Fibroblast of mammary gland (primary cell): ENCODE measurements at regions not wholly inside any gene's neighbourhood (a gene's known extent, or its start where the extent isn't known, plus 50 kb on each side); places are given as distances from the start of the nearest gene placed in this dataset.

Experiments
- DNase-seq: peaks from one replicate; pipeline ENCODE4 v3.0.0-alpha.2; 2010; ENCODE audit warnings: low read depth
- H3K4me3 ChIP-seq: 2 replicates; pipeline ENCODE4 v1.5.1; 2011; ENCODE audit warnings: low read depth, mild to moderate bottlenecking, low read length, moderate library complexity; ENCODE audit not compliant: control insufficient read depth
- TF ChIP-seq, protein P1 (sequence below): conservative IDR thresholded peaks from 2 replicates; pipeline ENCODE4 v1.5.1; 2011; ENCODE audit warnings: low read depth, low read length, inconsistent platforms; ENCODE audit not compliant: control insufficient read depth, insufficient read depth

DNA sequence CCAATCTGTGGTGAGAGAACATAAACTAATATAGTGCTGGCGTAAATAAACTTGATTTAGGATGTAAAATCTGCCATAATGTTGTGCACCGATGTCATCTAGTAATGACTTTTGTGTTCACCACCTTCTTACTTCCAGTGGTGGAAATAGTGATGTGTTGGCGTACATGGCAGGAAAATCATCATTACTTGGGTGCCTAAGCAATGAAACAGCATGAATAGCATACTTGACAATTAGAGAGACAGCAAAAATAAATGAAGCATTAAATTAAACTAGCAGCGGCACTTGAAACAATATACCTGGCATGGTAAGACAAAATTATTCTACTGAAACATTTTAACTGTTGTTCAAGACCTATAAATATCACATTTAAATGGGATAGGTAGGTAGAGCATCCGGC, 73.2 kb upstream of the DSC1 start:
- no peak for DNase-seq
- H3K4me3 ChIP-seq = no peak overlapping the region
- TF ChIP-seq, protein P1, sequence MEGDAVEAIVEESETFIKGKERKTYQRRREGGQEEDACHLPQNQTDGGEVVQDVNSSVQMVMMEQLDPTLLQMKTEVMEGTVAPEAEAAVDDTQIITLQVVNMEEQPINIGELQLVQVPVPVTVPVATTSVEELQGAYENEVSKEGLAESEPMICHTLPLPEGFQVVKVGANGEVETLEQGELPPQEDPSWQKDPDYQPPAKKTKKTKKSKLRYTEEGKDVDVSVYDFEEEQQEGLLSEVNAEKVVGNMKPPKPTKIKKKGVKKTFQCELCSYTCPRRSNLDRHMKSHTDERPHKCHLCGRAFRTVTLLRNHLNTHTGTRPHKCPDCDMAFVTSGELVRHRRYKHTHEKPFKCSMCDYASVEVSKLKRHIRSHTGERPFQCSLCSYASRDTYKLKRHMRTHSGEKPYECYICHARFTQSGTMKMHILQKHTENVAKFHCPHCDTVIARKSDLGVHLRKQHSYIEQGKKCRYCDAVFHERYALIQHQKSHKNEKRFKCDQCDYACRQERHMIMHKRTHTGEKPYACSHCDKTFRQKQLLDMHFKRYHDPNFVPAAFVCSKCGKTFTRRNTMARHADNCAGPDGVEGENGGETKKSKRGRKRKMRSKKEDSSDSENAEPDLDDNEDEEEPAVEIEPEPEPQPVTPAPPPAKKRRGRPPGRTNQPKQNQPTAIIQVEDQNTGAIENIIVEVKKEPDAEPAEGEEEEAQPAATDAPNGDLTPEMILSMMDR = no peak

- TF ChIP-seq, protein P1 = no peak
Observed at GRCh38 chr18:31237142-31237541, 74.5 kb upstream of the DSC1 start.

DNA sequence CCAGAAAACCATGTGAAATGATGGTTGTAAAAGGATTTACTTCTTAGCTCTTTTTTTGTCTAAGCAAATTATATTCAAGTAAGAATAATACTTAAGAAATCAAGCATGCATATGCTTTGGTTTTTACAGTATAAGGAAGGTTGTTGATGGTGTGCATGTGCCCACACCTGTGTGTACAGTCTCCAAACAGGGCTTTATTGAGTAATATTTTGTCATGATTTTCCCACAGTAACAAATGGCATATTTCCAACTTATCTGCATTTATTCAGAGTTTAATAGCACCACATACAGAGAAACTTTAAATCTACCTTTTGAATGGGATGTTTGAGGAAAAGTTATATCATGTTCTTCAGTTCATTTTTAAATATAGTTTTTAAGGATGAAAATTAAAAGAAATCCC, 76.5 kb upstream of the DSG1 start:
- H3K4me3 ChIP-seq = no peak overlapping the region
- TF ChIP-seq, protein P1 = no peak
- no peak for DNase-seq

More at GRCh38 chr18:31237142-31237541, 74.5 kb upstream of the DSC1 start:
- no peak overlapping the region for H3K4me3 ChIP-seq
- no peak for DNase-seq

GRCh38 chr18:31241900-31242409, 76.0 kb upstream of the DSG1 start:
- DNase-seq = no peak
- TF ChIP-seq, protein P1 = peak; percentile 30
- no peak overlapping the region for H3K4me3 ChIP-seq

DNA sequence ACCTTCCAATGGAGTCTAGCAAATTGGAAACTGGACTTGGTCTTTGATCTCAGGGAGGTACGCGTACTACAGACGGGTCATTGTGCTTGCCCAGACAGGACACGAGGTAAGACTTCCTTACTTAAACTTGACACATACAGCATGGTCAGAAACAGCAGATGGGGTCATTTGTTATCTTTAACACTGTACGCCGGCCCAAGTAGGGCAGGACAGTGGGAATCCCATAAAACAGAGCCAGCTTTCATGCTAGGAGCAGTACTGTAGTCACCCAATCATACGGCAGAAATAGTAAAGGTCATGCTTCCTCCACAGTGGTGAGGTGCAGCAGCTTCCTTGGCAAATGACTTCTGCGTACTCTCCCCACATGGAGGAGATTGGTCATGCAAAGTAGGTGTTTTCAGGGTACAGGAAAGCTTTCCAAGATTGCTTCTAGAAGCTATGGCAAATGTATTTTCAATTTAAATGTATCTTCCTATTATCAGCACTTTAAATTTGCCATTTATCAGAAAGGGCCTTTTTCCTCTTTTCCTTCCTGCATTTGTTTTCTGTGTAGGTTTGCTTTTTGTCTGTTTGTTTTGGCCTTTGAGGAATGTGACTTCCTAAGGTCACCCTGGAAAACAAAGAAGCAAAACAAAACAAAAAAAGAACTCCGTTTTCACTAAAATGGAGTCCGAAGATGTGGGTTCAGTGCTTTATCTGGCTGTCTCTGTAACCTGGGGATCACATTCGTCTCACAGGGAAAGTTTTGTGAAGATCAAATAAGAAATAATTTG, 74.0 kb upstream of the DSG1 start:
- TF ChIP-seq, protein P1 = no peak
- H3K4me3 ChIP-seq = no peak overlapping the region
- DNase-seq = no peak

- H3K4me3 ChIP-seq = no peak overlapping the region
- TF ChIP-seq, protein P1 = no peak
- DNase-seq = no peak
Observed at GRCh38 chr18:31244771-31245394, 73.1 kb upstream of the DSG1 start.
